Panc1 (cell line): ENCODE measurements at regions not wholly inside any gene's neighbourhood (a gene's known extent, or its start where the extent isn't known, plus 50 kb on each side); places are given as distances from the start of the nearest gene placed in this dataset.

Experiments
- ATAC-seq: fragments of 200-7000 bp; cut with Tn5 transposase; 2 replicates; pipeline ENCODE4 v1.9.1; 2020; ENCODE audit warnings: mild to moderate bottlenecking, moderate library complexity
- BruUV-seq: library from RNA; stranded (reverse); fragments of 400-500 nt; replicated peaks from 2 replicates; lab custom pipeline; 2021; lab: Mats Ljungman, UMichigan
- CTCF ChIA-PET: fragments of 300-600 bp; sonication (Branson Sonifier 250); formaldehyde crosslinking; loops from one replicate; lab custom pipeline; 2022; ENCODE audit warnings: antibody characterized with exemption; lab: Charles Lee
- POLR2A ChIA-PET: fragments of 300-600 bp; sonication (Branson Sonifier 250); formaldehyde crosslinking; loops from one replicate; lab custom pipeline; 2022; ENCODE audit warnings: antibody characterized with exemption; lab: Charles Lee
- DNase-seq: peaks from one replicate; pipeline ENCODE4 v3.0.0-alpha.2; 2010; ENCODE audit warnings: low read depth, low spot score
- H3K27ac ChIP-seq: 2 replicates; pipeline ENCODE4 v1.5.1; 2011; ENCODE audit warnings: mild to moderate bottlenecking, low read length, inconsistent platforms
- H3K27me3 ChIP-seq: fragments of 200-500 bp; sonication (Bioruptor generic); 2 replicates; pipeline ENCODE4 v1.6.0; 2014; ENCODE audit warnings: low read length, inconsistent platforms; ENCODE audit not compliant: control insufficient read depth, insufficient read depth
- H3K36me3 ChIP-seq: fragments of 200-500 bp; sonication (Bioruptor generic); 2 replicates; pipeline ENCODE4 v1.5.1; 2014; ENCODE audit warnings: inconsistent platforms, mild to moderate bottlenecking, low read length, moderate library complexity; ENCODE audit not compliant: control insufficient read depth, insufficient read depth
- H3K4me1 ChIP-seq: 2 replicates; pipeline ENCODE4 v1.5.1; 2011; ENCODE audit warnings: inconsistent platforms, mild to moderate bottlenecking, low read length, moderate library complexity; ENCODE audit not compliant: control insufficient read depth, insufficient read depth
- H3K4me3 ChIP-seq, 2 experiments: 2 replicates each; pipeline ENCODE4 v1.5.1; 2011 to 2012; ENCODE audit warnings: low read depth in 2 of 2, low read length in 2 of 2, mild to moderate bottlenecking in 2 of 2, inconsistent platforms in 1 of 2, moderate library complexity in 1 of 2
- H3K9me3 ChIP-seq: fragments of 200-500 bp; sonication (Bioruptor generic); 2 replicates; pipeline ENCODE4 v1.5.1; 2014; ENCODE audit warnings: low read depth, mild to moderate bottlenecking, inconsistent platforms, low read length, moderate library complexity; ENCODE audit not compliant: control insufficient read depth, insufficient read depth
- POLR2AphosphoS5 ChIP-seq: IDR thresholded peaks from 2 replicates; pipeline ENCODE4 v1.6.1; 2012; ENCODE audit warnings: mild to moderate bottlenecking, low read depth, low read length, moderate library complexity
- SIN3A ChIP-seq: IDR thresholded peaks from 2 replicates; pipeline ENCODE4 v1.6.1; 2012; ENCODE audit warnings: low read depth, mild to moderate bottlenecking, low read length, moderate library complexity, borderline replicate concordance; ENCODE audit not compliant: insufficient read depth
- TCF7L2 ChIP-seq: IDR thresholded peaks from 2 replicates; pipeline ENCODE4 v1.6.1; 2011; ENCODE audit warnings: mild to moderate bottlenecking, low read depth, low read length, inconsistent platforms
- in situ Hi-C: cut with HindIII; loops from 2 replicates; pipeline ENCODE4 v1.10.0; 2016; ENCODE audit warnings: low sequenced_read_pairs, low pct_unique_long_range_greater_than_20kb
- intact Hi-C: fragments of 100-400 bp; cut with micrococcal nuclease; formaldehyde crosslinking; loops from one replicate; pipeline ENCODE4 v1.10.0; 2022; ENCODE audit not compliant: unreplicated experiment
- TF ChIP-seq, protein P1 (sequence below): fragments of 450-650 bp; IDR thresholded peaks from 2 replicates; pipeline ENCODE4 v1.5.1; 2017; ENCODE audit warnings: mild to moderate bottlenecking
- TF ChIP-seq, protein P2 (sequence below), 2 experiments: IDR thresholded peaks; 2 replicates each; pipeline ENCODE4 v1.6.1; 2011 to 2012; ENCODE audit warnings: low read depth in 2 of 2, control low read depth in 1 of 2, low read length in 1 of 2, mild to moderate bottlenecking in 1 of 2, moderate library complexity in 1 of 2; ENCODE audit not compliant: insufficient read depth in 1 of 2

DNA sequence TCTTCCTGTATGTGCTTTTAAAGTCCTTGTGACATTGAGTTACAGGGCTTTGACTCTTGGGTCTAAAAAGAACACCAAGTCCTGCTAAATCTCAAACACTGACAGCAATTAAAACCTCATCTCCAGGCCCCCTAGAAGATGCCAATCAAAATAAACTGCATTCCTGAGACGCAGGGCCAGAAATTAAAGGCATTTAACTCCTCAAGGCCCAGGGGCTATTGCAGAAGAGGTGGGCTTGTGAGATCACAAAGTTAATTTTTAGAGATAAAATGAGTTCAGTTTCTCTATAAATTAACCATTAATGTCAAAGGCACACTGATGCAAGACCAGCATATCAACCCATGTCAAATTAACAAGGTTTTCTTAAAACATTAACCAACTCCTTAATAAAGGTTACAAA, 145.6 kb upstream of the CARMIL1 start:
- no peak for TF ChIP-seq TCF7L2
- no peak for TF ChIP-seq POLR2AphosphoS5
- TF ChIP-seq SIN3A = no peak
- TF ChIP-seq, protein P1, sequence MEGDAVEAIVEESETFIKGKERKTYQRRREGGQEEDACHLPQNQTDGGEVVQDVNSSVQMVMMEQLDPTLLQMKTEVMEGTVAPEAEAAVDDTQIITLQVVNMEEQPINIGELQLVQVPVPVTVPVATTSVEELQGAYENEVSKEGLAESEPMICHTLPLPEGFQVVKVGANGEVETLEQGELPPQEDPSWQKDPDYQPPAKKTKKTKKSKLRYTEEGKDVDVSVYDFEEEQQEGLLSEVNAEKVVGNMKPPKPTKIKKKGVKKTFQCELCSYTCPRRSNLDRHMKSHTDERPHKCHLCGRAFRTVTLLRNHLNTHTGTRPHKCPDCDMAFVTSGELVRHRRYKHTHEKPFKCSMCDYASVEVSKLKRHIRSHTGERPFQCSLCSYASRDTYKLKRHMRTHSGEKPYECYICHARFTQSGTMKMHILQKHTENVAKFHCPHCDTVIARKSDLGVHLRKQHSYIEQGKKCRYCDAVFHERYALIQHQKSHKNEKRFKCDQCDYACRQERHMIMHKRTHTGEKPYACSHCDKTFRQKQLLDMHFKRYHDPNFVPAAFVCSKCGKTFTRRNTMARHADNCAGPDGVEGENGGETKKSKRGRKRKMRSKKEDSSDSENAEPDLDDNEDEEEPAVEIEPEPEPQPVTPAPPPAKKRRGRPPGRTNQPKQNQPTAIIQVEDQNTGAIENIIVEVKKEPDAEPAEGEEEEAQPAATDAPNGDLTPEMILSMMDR = no peak
- TF ChIP-seq, protein P2, sequence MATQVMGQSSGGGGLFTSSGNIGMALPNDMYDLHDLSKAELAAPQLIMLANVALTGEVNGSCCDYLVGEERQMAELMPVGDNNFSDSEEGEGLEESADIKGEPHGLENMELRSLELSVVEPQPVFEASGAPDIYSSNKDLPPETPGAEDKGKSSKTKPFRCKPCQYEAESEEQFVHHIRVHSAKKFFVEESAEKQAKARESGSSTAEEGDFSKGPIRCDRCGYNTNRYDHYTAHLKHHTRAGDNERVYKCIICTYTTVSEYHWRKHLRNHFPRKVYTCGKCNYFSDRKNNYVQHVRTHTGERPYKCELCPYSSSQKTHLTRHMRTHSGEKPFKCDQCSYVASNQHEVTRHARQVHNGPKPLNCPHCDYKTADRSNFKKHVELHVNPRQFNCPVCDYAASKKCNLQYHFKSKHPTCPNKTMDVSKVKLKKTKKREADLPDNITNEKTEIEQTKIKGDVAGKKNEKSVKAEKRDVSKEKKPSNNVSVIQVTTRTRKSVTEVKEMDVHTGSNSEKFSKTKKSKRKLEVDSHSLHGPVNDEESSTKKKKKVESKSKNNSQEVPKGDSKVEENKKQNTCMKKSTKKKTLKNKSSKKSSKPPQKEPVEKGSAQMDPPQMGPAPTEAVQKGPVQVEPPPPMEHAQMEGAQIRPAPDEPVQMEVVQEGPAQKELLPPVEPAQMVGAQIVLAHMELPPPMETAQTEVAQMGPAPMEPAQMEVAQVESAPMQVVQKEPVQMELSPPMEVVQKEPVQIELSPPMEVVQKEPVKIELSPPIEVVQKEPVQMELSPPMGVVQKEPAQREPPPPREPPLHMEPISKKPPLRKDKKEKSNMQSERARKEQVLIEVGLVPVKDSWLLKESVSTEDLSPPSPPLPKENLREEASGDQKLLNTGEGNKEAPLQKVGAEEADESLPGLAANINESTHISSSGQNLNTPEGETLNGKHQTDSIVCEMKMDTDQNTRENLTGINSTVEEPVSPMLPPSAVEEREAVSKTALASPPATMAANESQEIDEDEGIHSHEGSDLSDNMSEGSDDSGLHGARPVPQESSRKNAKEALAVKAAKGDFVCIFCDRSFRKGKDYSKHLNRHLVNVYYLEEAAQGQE (IDR thresholded peaks at IDR 0.05; ENCODE audit: insufficient read depth in 1 of 2, low read depth in 2 of 2, low read length in 1 of 2) = no peak
- in situ Hi-C loops (no loop called here), intact Hi-C loops (no loop called here)
- POLR2A ChIA-PET = no interaction called here
- H3K36me3 ChIP-seq = no peaks in the 10 kb centered on the region
- H3K27ac ChIP-seq = no peak overlapping the region
- no peaks in the 10 kb centered on the region for H3K27me3 ChIP-seq
- peaks cover 6% of the 10 kb centered on the region; the same call in 1 of the 2 replicates for H3K9me3 ChIP-seq
- DNase-seq (no peak), ATAC-seq (no peak)
- H3K4me3 ChIP-seq = no peak overlapping the region
- CTCF ChIA-PET = no interaction called here
- no peaks in the 10 kb centered on the region for H3K4me1 ChIP-seq
- no TSS peak for BruUV-seq

DNA sequence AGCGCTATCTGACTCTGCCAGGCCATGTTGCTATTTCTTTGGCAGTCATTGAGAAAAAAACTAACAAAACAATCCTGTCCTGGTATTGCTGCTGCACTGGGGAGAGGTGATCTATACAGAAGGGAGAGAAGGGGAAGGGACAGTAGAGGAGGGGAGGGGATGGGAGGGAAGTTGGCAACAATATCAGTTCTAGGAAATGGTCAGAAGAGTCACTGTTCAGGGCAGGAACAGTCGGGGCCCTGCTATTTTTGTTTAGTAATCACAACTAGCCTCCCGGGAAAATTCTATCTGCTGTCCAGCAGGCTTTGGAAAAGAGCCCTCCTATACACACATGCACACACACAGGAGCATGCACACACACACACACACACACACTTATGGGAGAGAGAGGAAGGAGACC, 142.3 kb upstream of the CARMIL1 start:
- intact Hi-C loops = no loop called here

More for the DNA sequence above, 142.3 kb upstream of the CARMIL1 start:
- CTCF ChIA-PET = no interaction called here
- Histone ChIP-seq H3K4me1 (no peaks in the 10 kb centered on the region), H3K4me3 (no peak overlapping the region), H3K36me3 (no peaks in the 10 kb centered on the region), H3K27ac (no peak overlapping the region), H3K27me3 (no peaks in the 10 kb centered on the region), H3K9me3 (peaks cover 4% of the 10 kb centered on the region; the same call in 1 of the 2 replicates)
- no peak for ATAC-seq
- POLR2A ChIA-PET = no interaction called here
- in situ Hi-C loops = no loop called here
- DNase-seq = no peak
- TF ChIP-seq, protein P1 = no peak
- no peak for TF ChIP-seq TCF7L2
- TF ChIP-seq SIN3A = no peak
- TF ChIP-seq, protein P2 (IDR thresholded peaks at IDR 0.05; ENCODE audit: insufficient read depth in 1 of 2, low read depth in 2 of 2, low read length in 1 of 2) = no peak
- no peak for TF ChIP-seq POLR2AphosphoS5
- BruUV-seq = no TSS peak
